HG02938 (cell line): ENCODE measurements at regions not wholly inside any gene's neighbourhood (a gene's known extent, or its start where the extent isn't known, plus 50 kb on each side); places are given as distances from the start of the nearest gene placed in this dataset.

ENCODE experiments used
- ATAC-seq: cut with Tn5 transposase; IDR thresholded peaks from one replicate; pipeline ENCODE4 v1.9.1; 2021; ENCODE audit warnings: mild to moderate bottlenecking, moderate library complexity; ENCODE audit not compliant: unreplicated experiment

DNA sequence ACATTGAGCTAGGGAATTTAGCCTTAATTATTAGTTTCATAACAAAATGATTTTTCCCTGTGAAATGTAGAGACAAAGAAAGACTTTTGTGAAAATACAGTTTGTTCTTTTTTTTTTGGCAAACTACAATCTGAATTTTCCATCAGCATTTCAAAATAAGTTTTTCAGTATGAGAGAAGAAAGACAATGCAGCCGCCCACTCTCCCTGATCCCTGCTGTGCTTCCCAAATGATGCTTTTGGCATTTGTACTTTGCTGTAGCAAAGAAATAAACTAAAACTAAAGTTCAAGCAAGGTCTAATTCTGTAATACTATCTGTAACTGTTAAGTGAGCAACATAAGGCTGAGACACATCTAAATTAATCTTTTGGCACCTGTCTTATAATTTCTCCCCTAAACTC is 782.2 kb downstream of the VGLL3 start:
- no peak for ATAC-seq

DNA sequence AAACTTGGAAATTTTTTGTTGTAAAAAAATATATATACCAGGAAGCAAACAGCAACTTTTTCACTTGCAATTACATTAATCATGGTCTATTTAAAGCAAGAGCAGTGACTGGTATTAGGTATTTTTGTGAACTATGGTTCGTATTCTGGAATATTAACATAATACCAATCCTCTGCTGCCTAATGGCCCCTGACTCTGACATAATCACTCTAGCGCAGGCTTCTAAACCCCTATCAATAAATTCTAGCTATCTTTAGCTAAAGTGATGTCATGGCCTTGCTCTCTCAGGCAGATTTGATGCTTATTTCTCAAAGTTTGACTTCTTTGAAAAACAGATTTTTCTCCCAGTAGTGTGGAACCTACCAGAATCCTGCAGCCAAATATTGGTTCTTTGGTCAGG is 808.3 kb downstream of the VGLL3 start:
- no peak for ATAC-seq

DNA sequence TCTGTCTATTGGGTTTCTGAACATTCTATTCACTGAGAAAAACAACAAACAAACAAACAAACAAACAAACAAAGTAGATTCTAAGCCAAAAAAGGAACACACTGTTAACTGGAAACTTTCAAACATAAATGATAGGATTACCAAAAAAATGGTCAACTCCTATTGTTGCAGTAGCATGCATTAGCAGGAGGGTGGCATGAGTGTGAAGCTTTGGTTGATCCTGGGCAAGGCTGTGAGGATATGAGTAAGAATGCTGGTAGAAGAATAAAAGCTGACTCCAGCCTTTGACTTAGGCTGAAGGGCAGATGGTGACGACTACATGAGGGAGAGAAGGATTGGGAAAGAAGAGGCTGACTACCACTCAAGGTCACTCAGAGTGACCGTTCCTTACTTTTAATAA is 810.3 kb downstream of the VGLL3 start:
- no peak for ATAC-seq

DNA sequence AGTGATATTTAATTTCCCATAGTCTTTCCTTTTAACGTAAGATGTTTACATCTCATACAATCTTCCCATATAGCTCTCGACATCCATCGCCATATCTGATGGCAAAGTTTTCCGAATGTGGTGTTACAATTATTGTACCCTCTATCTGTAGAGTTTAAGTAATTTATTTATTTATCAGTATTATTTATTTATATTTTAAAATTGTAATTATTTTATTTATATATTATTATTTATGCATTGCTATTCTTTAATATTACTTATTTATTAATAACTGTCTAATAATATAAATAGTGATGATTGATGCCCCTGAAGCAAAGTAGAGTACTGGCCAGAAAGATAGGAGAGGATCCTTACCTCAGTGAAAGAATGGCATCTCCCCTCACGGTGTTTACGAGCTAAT is 812.9 kb downstream of the VGLL3 start:
- ATAC-seq = no peak

DNA sequence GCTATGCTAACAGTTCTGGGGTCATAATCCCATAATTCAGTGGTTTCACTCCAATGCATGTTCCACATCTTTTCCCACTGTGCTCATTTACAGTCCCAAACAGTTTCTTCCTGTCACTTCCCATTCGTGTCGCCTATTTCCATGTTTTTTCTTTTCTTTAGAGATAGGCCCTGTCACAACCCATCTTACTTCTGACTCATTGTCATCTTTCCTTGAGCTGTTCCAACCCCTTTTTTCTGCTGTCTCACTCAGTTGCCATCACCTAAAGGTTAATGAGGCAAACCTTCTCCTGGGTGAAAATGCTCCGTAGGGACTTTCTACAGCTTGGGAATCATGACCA is 814.5 kb downstream of the VGLL3 start:
- no peak for ATAC-seq

- ATAC-seq = no peak
These were observed 815.1 kb downstream of the VGLL3 start for GRCh38 chr3:86175593-86176444.

GRCh38 chr3:86175051-86175536 is 815.9 kb downstream of the VGLL3 start:
- no peak for ATAC-seq

- no peak for ATAC-seq
These were observed 817.5 kb downstream of the VGLL3 start for GRCh38 chr3:86173401-86173800.

GRCh38 chr3:86168512-86168911 is 822.4 kb downstream of the VGLL3 start:
- ATAC-seq = no peak

DNA sequence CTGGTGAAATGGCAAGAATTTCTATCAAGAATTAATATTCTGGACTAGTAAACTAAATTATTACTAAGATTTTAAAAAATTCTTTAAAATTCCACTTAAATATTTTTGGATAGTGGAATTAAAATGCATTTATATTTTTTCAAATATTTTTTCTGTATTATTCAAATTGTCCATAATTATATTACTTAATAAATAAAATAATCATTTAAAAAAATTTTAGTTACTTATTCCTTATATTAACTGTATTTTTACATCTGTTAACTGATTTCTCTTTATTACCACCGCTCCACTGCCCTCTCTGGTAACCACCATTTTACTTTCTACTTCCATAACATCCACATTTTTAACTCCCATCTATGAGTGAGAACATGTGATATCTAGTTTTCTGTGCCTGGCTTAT is 828.4 kb downstream of the VGLL3 start:
- ATAC-seq = no peak

DNA sequence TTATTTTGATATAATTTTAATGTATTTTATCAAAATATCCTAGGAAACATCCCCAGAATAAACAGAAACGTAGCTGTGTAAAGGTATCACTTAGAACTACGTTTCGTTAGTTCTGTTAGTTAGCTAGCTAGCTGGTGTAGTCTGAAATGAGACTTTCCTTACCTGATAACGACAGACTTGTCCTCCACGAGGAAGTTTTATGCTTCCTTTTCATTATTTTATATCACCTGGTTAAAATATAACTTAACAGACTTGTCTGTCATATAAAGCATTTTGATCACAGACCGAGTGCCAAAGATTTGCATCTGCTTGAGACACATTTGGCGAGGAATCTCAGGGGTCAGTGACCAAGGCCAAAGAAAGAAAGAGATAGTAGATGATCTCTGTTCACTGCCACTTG is 829.5 kb downstream of the VGLL3 start:
- ATAC-seq = no peak

- no peak for ATAC-seq
These were observed 838.3 kb downstream of the VGLL3 start for GRCh38 chr3:86152620-86153019.

GRCh38 chr3:86149054-86149453 is 841.9 kb downstream of the VGLL3 start:
- no peak for ATAC-seq

DNA sequence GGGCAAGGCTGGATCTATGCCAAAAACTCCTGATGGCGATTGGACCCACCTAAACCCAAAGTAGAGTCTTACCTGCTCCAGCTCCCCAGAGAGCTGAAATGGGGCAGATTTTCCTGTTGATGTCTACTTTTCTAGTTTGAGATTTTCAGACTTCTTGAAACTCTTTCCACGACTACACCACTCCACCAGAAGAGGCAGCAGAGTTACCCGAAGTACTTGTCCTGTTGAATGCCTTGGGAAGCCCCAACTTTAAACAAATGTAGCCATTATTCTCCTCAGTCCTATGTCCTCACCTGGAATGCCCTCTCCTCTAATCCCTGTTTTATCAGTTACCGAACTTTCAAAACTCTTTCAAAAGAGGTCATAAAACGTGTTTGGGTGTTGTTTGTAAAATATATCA is 843.8 kb downstream of the VGLL3 start:
- no peak for ATAC-seq

DNA sequence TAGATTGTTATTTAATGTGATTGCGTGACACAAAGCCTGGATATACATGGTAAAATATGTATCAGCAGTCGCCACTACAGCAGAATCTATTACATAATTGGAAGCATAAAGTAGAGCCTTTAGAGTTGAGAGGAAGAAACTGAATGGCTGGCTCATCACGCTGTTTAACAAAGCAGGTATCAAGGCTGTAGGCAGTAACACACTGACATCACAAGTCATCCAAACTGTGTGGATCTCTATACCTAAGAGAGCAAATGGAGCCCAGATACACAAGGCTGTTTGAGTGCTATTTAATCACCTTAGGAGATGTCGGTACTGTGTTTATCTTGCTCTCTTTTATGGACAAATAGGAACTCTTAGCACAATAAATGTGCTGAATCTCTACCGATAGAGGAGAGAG is 864.4 kb downstream of the VGLL3 start:
- no peak for ATAC-seq
